ENCODE measurements at regions not wholly inside any gene's neighbourhood (a gene's known extent, or its start where the extent isn't known, plus 50 kb on each side); places are given as distances from the start of the nearest gene placed in this dataset.

DNA sequence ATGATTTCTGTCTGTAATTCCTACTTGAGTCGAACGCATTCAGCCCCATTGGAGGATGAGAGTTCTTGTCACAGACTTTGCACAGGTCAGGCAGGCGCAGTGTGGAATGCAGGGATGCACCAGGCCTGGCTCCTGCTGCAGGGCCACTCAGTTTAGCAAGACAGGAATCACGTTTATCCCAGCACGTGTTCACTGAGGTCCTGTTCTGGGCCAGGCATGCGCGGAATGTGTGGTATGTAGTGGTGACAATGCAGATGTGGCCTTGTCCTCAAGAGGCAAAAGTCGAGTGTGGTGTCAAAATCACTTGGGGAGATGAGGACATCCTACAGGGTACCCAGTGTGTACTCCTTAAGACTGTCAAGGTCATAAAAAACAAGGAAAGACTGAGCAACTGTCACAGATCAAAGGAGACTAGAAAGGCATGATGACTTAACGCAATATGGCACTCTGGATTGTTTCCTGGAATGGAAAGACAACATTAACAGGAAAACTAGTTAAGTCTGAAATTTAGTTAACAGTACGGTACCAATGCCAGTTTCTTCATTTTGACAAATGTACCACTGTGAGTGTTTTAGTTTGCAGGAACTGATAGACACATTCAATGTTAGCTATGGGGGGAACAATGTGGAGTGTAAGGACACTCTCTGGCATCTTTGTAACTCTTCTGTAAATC lies 121.5 kb upstream of the ADAMTS18 start:
- no peaks in the 10 kb centered on the region for H3K36me3 ChIP-seq
- H3K4me1 ChIP-seq = peaks cover 11% of the 10 kb centered on the region
- H4K20me1 ChIP-seq (ENCODE audit: low read depth) = no peaks in the 10 kb centered on the region
- no peak overlapping the region for H3K4me3 ChIP-seq
- H3K9me3 ChIP-seq (ENCODE audit: low read depth) = no peaks in the 10 kb centered on the region
- TF ChIP-seq EZH2 (IDR thresholded peaks at IDR 0.05) (no peak), EZH2phosphoT487 (IDR thresholded peaks at IDR 0.05) (no peak)
- TF ChIP-seq, protein P1, sequence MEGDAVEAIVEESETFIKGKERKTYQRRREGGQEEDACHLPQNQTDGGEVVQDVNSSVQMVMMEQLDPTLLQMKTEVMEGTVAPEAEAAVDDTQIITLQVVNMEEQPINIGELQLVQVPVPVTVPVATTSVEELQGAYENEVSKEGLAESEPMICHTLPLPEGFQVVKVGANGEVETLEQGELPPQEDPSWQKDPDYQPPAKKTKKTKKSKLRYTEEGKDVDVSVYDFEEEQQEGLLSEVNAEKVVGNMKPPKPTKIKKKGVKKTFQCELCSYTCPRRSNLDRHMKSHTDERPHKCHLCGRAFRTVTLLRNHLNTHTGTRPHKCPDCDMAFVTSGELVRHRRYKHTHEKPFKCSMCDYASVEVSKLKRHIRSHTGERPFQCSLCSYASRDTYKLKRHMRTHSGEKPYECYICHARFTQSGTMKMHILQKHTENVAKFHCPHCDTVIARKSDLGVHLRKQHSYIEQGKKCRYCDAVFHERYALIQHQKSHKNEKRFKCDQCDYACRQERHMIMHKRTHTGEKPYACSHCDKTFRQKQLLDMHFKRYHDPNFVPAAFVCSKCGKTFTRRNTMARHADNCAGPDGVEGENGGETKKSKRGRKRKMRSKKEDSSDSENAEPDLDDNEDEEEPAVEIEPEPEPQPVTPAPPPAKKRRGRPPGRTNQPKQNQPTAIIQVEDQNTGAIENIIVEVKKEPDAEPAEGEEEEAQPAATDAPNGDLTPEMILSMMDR (IDR thresholded peaks at IDR 0.05) = no peak
- H3K36me3 Mint-ChIP-seq = no peaks in the 10 kb centered on the region
- no peaks in the 10 kb centered on the region for H3K79me2 ChIP-seq (ENCODE audit: low read depth)
- H3K27me3 ChIP-seq = no peaks in the 10 kb centered on the region
- H3K4me1 Mint-ChIP-seq = peaks cover 22% of the 10 kb centered on the region
- H3K9ac ChIP-seq = no peak overlapping the region
- DNase-seq (ENCODE audit: low spot score) = peak; percentile 60
- no peak overlapping the region for H3K4me2 ChIP-seq
- no peaks in the 10 kb centered on the region for H3F3A ChIP-seq (ENCODE audit: low read depth)
- H3K27me3 Mint-ChIP-seq (ENCODE audit: insufficient read depth, low read depth) = peaks cover 4% of the 10 kb centered on the region
- H3K9me3 Mint-ChIP-seq = no peaks in the 10 kb centered on the region
- H3K4me3 Mint-ChIP-seq = peak overlapping the region; percentile 2
- peak overlapping the region; percentile 61 for H3K27ac Mint-ChIP-seq
- H2AFZ ChIP-seq (replicated peaks) = peak overlapping the region; percentile 73
- H3K27ac ChIP-seq = no peak overlapping the region

DNA sequence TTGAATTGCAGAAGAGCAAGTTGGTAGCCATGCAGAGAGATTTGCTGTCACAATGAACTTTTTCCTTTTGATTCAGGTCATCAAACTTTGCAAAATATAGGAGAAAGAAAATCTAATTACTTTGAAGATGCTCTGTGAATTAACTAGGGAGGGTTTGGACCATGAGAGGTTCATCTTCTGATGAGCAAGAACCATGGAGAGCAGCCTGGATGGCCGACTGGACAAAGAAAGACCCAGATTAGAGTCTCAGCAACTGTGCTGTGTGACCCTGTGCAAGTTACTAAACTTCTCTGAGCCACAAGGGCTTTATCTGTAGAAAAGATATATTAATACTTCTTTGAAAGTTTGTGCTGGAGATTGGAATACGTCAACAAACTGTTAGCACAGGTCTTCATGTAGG lies 122.6 kb upstream of the ADAMTS18 start:
- DNase-seq (ENCODE audit: low spot score) = no peak
- TF ChIP-seq EZH2phosphoT487 (IDR thresholded peaks at IDR 0.05) (no peak), EZH2 (IDR thresholded peaks at IDR 0.05) (no peak)
- TF ChIP-seq, protein P1 (IDR thresholded peaks at IDR 0.05) = no peak
- Histone ChIP-seq H3F3A (ENCODE audit: low read depth) (no peaks in the 10 kb centered on the region), H3K4me1 (peaks cover 11% of the 10 kb centered on the region), H3K36me3 (no peaks in the 10 kb centered on the region), H3K4me3 (no peak overlapping the region), H3K27me3 (no peaks in the 10 kb centered on the region), H3K27ac (no peak overlapping the region), H3K4me2 (no peak overlapping the region), H2AFZ (replicated peaks) (no peak overlapping the region), H3K79me2 (ENCODE audit: low read depth) (no peaks in the 10 kb centered on the region), H3K9ac (no peak overlapping the region), H4K20me1 (ENCODE audit: low read depth) (no peaks in the 10 kb centered on the region), H3K9me3 (ENCODE audit: low read depth) (no peaks in the 10 kb centered on the region)
- Mint-ChIP-seq H3K27me3 (ENCODE audit: insufficient read depth, low read depth) (peaks cover 4% of the 10 kb centered on the region), H3K9me3 (no peaks in the 10 kb centered on the region), H3K4me1 (peaks cover 22% of the 10 kb centered on the region), H3K27ac (no peak overlapping the region), H3K4me3 (no peak overlapping the region), H3K36me3 (no peaks in the 10 kb centered on the region)

GRCh38 chr16:77558786-77559185 lies 124.0 kb upstream of the ADAMTS18 start:
- H3F3A ChIP-seq (ENCODE audit: low read depth) = no peaks in the 10 kb centered on the region
- Mint-ChIP-seq H3K9me3 (no peaks in the 10 kb centered on the region), H3K4me3 (no peak overlapping the region), H3K27me3 (ENCODE audit: insufficient read depth, low read depth) (peaks cover 4% of the 10 kb centered on the region), H3K27ac (no peak overlapping the region), H3K36me3 (no peaks in the 10 kb centered on the region), H3K4me1 (peaks cover 18% of the 10 kb centered on the region)
- no peaks in the 10 kb centered on the region for H4K20me1 ChIP-seq (ENCODE audit: low read depth)
- H3K27me3 ChIP-seq = no peaks in the 10 kb centered on the region
- no peaks in the 10 kb centered on the region for H3K9me3 ChIP-seq (ENCODE audit: low read depth)
- H3K79me2 ChIP-seq (ENCODE audit: low read depth) = no peaks in the 10 kb centered on the region
- H3K4me2 ChIP-seq = no peak overlapping the region
- no peak for DNase-seq (ENCODE audit: low spot score)
- H2AFZ ChIP-seq (replicated peaks) = no peak overlapping the region
- no peak overlapping the region for H3K9ac ChIP-seq
- H3K27ac ChIP-seq = no peak overlapping the region
- H3K4me1 ChIP-seq = peaks cover 11% of the 10 kb centered on the region
- no peaks in the 10 kb centered on the region for H3K36me3 ChIP-seq
- no peak overlapping the region for H3K4me3 ChIP-seq
- TF ChIP-seq EZH2 (IDR thresholded peaks at IDR 0.05) = no peak
- TF ChIP-seq EZH2phosphoT487 (IDR thresholded peaks at IDR 0.05) = no peak
- TF ChIP-seq, protein P1 (IDR thresholded peaks at IDR 0.05) = no peak

Data from neural progenitor cell (in vitro differentiated cells).